ENCODE measurements at regions not wholly inside any gene's neighbourhood (a gene's known extent, or its start where the extent isn't known, plus 50 kb on each side); places are given as distances from the start of the nearest gene placed in this dataset.

DNA sequence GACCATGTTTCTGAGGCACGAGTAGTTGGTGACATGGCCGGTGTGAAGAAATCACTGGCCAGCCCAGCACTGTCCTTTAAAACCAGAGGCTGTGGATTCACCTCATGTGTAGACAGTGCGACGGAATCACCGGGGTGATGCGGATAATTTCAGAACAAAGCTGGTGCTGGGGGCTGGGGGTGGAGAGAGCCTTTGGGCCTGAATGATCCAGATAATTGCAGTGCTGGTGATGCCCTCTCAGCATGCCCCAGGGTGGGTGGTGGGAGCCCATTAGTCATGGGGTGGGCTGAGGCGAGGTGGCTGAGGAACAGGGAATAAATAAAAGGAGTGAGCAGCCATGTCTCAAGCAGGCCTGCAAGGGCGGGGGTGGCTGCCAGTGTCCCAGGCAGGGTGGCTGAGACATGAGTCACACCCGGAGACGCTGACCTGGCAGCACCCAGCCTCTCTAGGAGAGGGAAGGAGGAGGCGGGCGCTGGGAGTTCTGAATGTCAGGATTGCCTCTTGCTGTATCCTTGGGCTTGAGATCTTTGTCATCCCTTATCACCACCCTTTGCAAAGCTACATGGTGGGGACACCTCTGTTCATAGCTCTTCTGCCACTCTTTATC is 61.1 kb upstream of the KCNK12 start:
- TF ChIP-seq FOSL1 (IDR thresholded peaks at IDR 0.05; ENCODE audit: insufficient read depth, low read depth, low read length) (no peak), SIX5 (IDR thresholded peaks at IDR 0.05; ENCODE audit: low read depth, low read length) (no peak), CHD2 (IDR thresholded peaks at IDR 0.05; ENCODE audit: low read length) (no peak), GTF2F1 (IDR thresholded peaks at IDR 0.05; ENCODE audit: borderline replicate concordance, low read depth, low read length) (no peak)
- TF ChIP-seq, protein P1, sequence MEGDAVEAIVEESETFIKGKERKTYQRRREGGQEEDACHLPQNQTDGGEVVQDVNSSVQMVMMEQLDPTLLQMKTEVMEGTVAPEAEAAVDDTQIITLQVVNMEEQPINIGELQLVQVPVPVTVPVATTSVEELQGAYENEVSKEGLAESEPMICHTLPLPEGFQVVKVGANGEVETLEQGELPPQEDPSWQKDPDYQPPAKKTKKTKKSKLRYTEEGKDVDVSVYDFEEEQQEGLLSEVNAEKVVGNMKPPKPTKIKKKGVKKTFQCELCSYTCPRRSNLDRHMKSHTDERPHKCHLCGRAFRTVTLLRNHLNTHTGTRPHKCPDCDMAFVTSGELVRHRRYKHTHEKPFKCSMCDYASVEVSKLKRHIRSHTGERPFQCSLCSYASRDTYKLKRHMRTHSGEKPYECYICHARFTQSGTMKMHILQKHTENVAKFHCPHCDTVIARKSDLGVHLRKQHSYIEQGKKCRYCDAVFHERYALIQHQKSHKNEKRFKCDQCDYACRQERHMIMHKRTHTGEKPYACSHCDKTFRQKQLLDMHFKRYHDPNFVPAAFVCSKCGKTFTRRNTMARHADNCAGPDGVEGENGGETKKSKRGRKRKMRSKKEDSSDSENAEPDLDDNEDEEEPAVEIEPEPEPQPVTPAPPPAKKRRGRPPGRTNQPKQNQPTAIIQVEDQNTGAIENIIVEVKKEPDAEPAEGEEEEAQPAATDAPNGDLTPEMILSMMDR (IDR thresholded peaks at IDR 0.05; ENCODE audit: control extremely low read depth in 1 of 3, insufficient read depth in 1 of 3, low read depth in 1 of 3, low read length in 3 of 3): no peak

Measured in H1 (cell line).